ENCODE measurements at regions not wholly inside any gene's neighbourhood (a gene's known extent, or its start where the extent isn't known, plus 50 kb on each side); places are given as distances from the start of the nearest gene placed in this dataset.

DNA sequence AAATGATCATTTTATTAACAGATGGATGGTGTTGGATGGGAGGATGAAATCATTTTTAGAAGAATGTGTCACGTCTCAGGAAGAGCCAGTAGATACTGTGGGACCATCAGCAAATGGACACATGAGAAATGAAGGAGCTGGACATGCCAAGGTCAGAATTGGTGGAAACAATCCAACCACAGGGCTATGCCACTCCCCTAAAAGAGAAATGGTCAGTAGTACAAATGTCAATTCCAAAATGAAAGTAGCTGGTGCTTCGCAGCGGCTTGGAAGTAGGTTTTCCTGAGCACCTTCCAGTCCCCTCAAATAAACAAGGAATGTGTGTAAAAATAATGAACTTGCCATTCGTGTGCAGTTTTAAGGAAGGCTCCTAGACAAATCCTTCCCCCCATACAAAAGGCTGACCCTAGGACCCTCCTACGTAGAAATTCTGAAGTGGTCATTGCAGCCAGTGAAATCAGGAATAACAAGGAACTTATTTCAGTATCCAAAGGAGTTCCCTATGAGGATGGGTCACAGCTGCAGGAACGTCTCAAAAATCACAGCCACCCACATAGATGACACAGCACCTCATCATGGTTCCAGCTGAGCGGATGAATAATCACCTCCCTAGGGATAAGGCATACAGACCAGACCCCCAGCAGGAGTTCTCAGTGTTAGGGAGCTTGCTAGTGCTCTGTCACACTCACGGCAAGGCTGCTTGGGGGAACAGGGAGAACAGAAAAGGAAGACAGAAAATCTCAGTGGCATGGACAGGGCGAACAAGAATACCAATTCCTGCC is 239.2 kb downstream of the HS3ST3A1 start:
- ChIA-PET CTCF (no interaction called here), POLR2A (no interaction called here)

DNA sequence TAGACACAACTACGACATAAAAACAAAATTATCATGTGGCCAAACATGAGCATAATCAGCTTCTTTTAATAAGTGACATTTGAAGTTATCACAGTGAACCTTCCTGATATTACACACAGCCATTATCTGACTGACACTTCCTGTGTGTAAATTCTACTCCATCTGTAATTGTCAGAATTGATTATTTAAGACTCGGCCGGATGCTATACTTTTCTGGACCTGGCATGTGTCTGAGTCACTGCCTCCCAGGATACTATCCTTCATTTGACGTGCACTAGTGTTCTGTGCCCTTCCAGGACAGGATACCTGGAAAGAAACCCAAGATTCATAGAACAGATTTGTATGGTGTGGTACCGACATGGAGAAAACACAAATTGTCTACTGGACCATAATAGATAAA is 242.0 kb downstream of the HS3ST3A1 start:
- POLR2A ChIA-PET, result no interaction called here
- CTCF ChIA-PET, result no interaction called here

DNA sequence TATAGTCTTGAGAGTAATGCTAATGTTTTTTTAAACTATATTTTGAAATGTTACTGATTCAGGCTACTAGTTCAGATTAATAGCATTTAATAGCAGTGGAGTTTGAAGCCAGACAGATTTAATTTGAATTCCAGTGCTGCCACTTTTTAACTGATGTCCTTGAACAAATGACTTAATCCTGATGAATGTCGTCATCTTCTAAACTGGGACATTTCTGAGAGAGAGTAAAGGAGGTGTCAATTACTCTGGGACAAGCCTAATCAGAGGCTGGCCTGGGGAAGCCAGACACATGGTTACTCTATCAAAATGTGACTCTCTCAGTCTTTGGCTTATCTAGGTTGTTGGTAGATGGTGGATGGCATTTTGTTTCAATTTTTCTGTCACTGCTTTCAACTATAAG is 246.7 kb downstream of the HS3ST3A1 start:
- ChIA-PET CTCF (no interaction called here), POLR2A (no interaction called here)

DNA sequence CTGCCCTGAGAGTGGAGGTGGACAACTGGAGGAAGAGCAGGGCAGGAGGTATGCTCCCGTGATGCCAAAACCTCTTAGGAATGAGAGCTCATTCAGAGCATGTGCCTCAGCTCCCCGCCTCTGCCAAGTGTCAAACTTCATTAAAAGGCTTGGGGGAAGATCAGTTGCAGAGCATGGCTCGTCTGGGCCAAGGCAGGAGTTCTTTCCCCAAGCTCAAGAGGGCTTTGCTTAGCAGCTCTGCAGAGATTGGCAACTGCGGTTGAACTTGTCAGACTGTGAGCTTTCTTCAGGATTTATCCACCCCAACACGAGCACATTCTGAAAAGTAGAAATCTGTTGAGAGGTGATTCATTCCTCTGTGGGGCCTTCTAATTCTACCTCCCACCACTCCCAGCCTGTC is 248.1 kb downstream of the HS3ST3A1 start:
- ChIA-PET CTCF (no interaction called here), POLR2A (no interaction called here)

DNA sequence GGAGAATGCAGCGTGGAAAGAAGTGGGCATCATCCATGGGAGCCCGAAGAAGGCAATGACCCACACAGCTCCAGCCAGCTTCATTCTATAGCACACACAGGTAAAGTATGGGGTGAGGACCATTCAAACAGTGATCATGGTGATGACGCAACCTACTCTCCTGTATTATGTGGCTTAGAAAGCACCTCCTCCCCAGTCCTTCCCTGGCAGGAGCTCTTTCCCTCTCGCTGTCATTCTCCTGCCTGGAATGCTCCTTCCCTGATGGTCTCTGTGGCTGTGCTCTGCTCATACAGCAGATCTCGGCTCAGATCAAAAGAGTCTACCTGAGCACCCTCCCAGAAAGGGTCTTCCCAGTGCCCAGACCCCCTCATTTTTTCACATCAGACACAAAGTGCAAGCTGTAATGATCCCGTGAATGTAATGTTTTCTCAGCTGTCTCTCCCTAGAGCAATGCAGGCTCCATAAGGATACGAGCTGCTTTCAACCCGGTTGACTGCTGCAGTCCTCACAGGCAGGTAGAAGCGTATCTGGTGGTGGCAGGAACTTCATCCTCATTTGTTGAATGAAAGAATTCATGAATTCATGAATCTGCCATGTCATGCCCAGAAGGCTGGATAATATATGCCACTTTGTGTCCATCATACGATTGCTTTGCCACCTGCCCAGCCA is 248.8 kb downstream of the HS3ST3A1 start:
- ChIA-PET CTCF (no interaction called here), POLR2A (no interaction called here)

DNA sequence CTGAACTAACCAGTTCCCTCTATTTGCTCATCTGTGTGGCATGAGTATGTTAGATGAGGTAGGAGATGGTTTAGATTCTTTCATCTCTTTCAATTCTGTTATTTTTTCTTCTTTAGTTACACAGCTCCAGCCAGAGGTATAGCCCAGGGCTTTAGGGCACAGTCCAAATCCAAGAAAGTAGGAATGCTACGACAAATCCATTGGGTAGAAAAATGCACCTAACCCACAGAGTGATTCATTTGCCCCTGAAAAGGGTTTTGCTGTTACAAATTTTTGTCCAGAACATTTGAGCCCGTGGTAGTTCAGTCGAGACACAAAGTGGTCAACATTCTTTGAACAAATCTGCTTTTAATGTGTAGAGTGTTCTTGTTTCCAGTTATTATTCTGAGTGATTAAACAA is 250.7 kb downstream of the HS3ST3A1 start:
- ChIA-PET CTCF (no interaction called here), POLR2A (no interaction called here)

DNA sequence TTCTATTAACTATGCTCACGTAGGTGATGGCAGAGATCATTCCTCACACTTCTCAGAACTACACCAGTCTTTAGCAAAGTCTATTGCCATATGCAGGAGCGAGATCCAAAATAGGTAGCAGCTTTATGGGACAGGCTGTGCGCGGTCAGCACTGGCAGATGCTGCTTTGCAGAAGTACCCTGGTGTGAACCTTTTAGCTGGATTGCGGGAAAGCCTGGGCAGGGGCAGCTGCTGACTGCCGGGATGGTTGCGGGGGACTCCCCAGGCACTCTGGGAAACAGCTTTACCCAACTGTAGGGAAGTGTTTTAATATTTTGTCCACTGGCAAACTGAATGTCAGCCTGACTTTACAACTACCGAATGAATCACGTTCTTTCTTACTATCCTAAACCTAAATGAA is 251.3 kb downstream of the HS3ST3A1 start:
- ChIA-PET CTCF (no interaction called here), POLR2A (no interaction called here)

DNA sequence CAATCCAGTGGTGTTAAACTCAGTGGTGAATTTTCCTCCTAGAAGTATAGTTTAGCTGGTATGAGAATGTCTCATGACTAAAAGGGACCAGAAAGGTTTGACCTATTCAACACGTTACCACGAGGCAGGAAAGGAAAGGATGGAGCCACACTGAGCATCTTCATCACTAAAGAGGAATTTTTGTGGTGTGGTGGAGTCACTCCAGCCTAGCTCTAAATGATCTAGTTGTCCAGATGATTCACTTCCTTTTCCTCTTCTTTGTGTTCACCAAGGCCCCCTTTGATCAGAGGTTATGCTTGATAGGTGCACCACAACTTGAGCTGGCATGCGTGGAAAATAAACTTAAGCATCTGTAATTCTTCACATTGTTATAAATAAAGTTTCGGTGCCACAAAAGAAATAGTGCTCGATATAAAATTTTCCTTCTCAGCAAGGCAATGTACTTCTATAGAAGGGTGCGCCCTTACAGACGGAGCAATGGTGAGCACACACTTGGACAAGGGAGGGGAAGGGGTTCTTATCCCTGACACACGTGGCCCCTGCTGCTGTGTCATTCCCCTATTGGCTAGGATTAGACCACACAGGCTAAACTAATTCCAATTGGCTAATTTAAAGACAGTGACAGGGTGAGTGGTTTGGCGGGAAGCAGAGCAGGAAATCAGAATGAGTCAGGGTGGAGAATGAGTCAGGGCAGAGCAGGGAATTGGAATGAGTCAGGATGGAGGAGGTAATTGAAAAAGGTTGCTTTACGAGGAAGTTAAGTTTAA is 254.6 kb downstream of the HS3ST3A1 start:
- ChIA-PET CTCF (no interaction called here), POLR2A (no interaction called here)

DNA sequence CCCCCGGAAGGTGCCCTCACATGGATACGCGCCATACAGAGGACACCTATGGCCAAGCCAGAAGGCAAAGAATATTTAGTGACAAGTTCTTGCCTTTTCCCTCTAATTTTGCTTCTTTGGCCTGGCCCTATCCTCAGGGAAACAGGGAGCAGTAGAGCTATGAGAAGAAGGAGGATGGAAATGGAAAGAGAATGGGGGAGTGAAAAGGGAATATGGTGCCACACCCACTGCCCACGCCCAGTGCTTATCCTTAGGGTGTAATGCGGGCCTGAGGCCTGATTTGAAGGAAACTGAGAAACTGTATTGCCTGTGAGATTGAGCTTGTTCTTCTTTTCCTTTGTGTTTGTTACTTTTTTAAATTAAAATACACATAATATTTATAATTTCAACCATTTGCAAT is 255.1 kb downstream of the HS3ST3A1 start:
- POLR2A ChIA-PET, result no interaction called here
- CTCF ChIA-PET, result no interaction called here

DNA sequence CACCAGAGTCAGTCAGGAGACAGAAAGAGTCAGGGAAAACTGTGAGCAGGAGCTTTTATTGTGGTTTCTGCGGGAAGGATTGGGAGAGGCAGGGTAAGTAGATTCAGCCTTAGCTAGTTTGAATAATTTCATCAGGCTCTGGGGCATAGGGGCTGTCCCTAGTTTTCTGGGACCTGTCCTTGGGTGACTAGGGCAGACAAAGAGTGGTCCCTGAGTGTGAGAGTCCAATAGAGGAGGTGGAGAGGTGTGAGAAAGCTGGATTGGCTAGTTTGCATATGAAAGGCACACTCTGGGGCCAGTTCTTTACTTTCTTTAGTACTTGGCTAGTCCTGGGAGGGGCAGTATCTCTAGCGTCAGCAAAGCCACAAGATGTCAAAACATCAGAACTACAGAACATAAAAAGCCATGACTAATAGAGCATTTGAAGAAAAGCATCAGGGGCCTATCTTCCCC is 255.6 kb downstream of the HS3ST3A1 start:
- ChIA-PET POLR2A (no interaction called here), CTCF (no interaction called here)

DNA sequence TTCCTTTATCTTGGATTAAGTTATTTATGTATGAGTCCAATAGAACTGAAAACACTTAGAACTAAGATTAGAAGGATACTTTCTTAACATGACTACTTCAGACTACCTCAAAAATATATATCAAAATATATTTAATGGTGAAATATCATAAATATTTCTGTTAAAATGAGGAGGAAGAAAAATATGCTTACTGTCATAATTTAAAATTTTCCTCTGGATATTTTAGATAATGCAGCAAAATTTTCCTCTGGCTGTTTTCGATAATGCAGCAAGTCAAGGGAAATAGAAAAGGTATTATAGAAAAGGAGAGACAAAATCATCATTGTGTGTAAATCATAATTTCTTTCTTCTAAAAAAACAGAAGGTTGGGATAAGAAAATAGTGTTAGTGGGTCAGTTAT is 263.3 kb downstream of the HS3ST3A1 start:
- ChIA-PET CTCF (no interaction called here), POLR2A (no interaction called here)

DNA sequence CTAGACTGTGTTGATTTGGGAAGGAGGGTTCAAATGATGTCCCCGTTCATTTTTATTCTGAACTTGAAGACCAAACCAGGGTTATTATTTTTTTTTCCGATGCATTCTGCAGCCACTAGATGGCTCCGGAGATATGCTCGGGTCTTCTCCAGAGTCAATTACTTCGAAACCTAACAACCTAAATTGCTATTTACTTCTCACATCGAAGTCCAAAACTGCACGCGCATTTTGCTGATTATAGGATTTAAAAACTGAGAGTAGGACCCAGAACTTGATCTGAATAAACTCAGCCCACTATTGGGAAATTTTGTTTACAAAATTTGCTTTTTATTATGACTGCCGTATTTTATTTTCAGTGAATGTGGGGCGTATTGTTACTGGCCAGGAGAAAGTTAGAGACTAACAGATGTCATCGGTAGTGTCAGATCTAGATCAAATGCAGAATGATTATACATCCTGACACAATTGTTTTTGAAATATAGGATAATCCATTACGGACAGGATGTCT is 263.8 kb downstream of the HS3ST3A1 start:
- ChIA-PET POLR2A (no interaction called here), CTCF (no interaction called here)

DNA sequence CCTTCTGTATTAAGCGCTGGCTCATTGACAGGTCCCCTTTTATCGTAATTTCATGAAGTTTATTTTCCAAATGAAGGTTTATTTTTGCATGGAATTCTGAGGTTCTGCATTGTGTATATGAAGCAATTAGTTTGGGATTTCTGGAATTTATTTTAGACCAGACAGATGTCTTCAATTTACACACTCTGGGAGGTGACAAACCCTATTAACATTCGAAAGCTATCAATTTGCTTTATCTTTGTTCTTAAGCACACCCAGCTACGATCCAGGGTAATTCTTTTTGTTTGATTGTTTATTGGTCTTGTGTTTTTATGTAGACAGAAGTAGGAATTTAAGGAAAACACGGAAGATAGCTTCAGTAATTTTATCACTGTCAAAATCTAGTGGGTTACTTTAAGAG is 264.6 kb downstream of the HS3ST3A1 start:
- CTCF ChIA-PET, result no interaction called here
- POLR2A ChIA-PET, result no interaction called here

DNA sequence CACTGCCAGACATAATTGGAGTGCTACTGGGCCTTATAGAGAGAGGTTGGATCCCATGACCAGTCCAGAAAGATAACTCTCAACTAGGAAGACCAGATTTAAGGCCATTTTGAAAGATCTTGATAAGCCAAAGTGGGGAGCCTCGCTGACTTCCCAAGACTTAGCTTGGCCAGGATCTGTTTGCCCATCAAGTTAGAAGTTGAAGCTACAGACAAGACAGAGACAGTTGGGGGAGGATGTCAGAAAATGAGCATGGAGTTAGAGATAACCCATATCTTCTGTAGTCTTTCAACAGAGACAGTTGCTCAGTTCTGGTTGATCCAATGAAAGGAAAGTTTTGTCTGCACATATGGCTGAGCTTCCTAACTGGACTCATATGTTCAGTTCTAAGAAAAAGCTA is 267.4 kb downstream of the HS3ST3A1 start:
- ChIA-PET CTCF (no interaction called here), POLR2A (no interaction called here)

DNA sequence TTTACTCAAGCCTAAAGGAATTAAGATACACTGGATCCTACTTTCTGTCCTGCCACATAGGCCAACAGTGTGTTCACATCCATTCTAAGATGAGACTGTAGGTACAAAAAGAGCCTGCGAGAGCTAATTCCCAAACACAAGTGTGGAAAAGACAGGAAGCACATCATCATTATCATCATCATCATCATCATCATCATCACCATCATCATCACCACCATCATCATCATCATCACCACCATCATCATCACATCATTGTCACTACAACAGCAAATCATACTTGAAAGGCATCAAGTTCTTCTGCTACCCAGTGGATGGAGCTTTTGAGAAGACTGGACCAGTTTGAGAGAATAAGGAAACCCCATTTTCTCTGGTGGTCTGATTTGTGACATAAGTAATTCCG is 268.1 kb downstream of the HS3ST3A1 start:
- ChIA-PET POLR2A (no interaction called here), CTCF (no interaction called here)

DNA sequence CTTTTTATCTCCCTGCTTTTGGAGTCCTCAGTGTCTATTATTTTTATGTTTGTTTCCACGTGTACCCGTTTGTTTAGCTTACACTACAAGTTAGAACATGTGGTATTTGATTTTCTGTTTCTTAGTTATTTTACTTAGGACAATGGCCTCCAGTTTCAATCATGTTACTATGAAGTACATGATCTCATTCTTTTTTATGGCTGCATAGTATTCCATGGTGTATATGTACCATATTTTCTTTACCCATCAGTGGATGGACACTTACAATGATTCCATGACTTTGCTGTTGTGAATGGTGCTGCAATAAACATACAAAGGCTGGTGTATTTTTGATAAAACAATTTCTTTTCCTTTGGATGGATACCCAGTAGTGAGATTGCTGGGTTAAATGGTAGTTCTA is 269.5 kb downstream of the HS3ST3A1 start:
- CTCF ChIA-PET, result no interaction called here
- POLR2A ChIA-PET, result no interaction called here

DNA sequence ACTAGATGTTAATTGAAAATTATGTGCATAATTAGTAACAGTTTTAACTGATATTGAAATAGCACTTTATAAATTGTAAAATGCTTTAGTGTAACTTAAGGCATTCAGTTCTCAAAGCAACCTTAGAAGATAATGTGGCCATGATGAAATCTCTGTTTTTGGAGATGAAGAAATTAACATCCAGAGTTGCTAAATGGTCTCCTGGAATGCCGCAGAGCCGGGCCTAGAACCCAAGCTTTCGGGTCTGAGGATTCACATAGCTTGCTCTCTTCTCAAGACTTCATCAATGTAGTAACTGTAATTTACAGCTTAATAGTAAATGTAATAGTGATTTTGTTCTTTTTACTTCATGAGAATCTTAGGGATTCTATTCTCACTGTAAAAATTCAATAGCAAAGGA is 272.3 kb downstream of the HS3ST3A1 start:
- CTCF ChIA-PET, result no interaction called here
- POLR2A ChIA-PET, result no interaction called here

DNA sequence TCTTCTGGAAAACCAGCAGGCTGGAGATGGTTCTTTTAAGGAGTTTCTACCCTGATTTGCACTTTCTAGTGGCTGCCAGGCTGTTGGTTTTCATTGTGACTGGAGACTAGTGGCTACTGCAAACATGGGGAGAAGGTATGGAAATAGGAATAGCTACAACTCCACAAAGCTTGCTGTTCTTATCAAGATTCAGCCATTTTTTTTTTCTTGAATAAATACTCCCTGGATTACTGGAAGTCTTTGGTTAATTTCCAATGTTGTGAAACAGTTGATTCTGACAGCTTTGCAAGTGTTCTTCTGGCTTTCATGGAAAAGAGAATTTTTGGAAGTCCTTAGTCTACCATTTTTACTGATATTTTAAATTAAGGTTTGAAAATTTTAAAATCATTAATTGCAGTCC is 277.7 kb downstream of the HS3ST3A1 start:
- POLR2A ChIA-PET, result no interaction called here
- CTCF ChIA-PET, result no interaction called here

DNA sequence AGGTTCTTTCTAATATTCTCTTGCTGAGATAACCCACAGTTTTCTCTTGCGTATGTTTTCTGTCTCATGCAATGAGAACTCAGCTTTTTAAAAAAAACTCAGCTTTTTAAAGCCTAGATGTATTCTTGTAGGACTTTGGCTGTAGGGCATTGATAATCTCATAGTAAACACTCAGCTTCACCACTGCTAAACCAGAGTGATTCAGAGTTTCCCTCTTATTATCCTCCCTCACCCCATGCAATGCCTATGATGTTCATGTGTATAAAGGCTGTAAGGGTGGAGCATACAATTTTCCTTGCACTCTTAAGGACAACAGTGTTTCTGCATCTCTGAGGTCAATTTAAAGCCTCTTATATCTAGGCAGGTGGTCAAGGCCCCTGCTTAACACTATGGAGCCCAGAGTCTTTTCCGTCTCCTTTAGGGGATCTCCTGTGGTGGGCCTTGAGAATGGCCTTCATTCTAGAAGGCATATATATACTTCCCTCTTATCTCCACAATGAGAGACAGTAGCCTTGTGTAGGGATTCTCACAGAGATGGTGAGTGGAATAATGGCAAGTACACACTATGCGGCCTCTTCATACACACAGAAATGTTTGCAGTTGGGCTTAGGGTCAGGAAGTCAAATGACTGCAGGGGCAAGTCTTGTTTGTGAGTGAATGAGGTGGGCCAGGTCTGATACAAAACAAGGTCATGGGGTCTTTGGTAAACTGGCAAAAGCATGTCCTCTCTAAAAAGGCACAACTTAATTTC is 279.6 kb downstream of the HS3ST3A1 start:
- ChIA-PET CTCF (no interaction called here), POLR2A (no interaction called here)

DNA sequence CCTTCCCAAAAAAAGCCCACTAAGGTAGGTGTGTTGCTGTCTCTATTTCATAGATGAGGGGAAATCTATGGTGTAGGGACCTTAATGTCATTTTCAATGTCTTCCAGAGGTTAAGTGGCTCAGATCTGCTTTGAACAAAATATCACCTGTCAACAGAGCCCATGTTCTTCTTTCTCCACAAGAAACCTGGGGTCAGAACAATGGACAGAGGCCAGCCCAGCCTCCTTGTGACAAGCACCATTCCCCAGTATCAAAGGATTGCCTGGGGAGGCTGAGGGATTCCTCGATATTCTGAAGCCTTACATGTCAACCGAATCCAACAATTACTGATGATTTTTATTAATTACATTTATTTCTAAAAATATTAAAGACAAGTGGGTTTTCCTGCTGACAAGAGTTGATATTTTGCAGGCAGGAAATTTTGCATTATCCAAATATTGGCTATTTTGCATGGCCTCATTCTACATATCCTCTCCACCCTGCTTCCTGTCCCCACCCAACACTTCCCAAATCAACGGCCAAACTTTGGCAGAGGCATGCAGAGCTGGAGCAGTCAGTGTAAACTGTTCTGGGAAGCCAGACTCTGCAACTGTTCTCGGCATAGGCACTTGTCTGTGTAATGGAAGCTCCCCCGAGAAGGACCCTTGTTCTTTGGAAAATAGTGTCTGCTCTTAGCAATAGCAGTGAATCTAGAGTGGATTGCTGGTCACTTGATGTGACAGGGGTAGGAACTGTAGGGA is 281.5 kb downstream of the HS3ST3A1 start:
- ChIA-PET CTCF (no interaction called here), POLR2A (no interaction called here)
